ENCODE measurements at regions not wholly inside any gene's neighbourhood (a gene's known extent, or its start where the extent isn't known, plus 50 kb on each side); places are given as distances from the start of the nearest gene placed in this dataset.

- no peak for TF ChIP-seq CTCF (conservative IDR thresholded peaks at IDR 0.05)
- Histone ChIP-seq H3K36me3 (ENCODE audit: control insufficient read depth, insufficient read depth, low read length) (no peaks in the 10 kb centered on the region), H3K4me1 (ENCODE audit: control insufficient read depth, insufficient read depth, low read length) (no peaks in the 10 kb centered on the region), H3K9ac (ENCODE audit: extremely low read depth, low read length, poor library complexity, severe bottlenecking) (no peak overlapping the region), H3K27ac (ENCODE audit: low read depth, low read length) (no peak overlapping the region), H3K9me3 (ENCODE audit: control insufficient read depth, low read length) (no peaks in the 10 kb centered on the region), H3K4me3 (ENCODE audit: low read length) (no peak overlapping the region), H3K27me3 (ENCODE audit: control insufficient read depth, insufficient read depth, low read length, poor library complexity, severe bottlenecking) (no peaks in the 10 kb centered on the region)
- Mint-ChIP-seq H3K9me3 (no peaks in the 10 kb centered on the region), H3K27ac (no peak overlapping the region), H3K4me3 (no peak overlapping the region), H3K36me3 (ENCODE audit: low read depth) (no peaks in the 10 kb centered on the region), H3K27me3 (ENCODE audit: insufficient read depth) (no peaks in the 10 kb centered on the region), H3K4me1 (no peaks in the 10 kb centered on the region)
- DNase-seq: no peak
- WGBS, 2 experiments (ENCODE audit: insufficient coverage in 1 of 2, insufficient read length in 1 of 2): 75 to 99% methylated on average over 1 to 2 of the region's 2 CpGs
Observed at GRCh38 chr2:163046615-163047014, 208.0 kb upstream of the KCNH7 start.

GRCh38 chr2:163045830-163046229, 207.3 kb upstream of the KCNH7 start:
- Mint-ChIP-seq H3K4me3 (no peak overlapping the region), H3K27me3 (ENCODE audit: insufficient read depth) (no peaks in the 10 kb centered on the region), H3K4me1 (no peaks in the 10 kb centered on the region), H3K27ac (no peak overlapping the region), H3K9me3 (no peaks in the 10 kb centered on the region), H3K36me3 (ENCODE audit: low read depth) (no peaks in the 10 kb centered on the region)
- Histone ChIP-seq H3K9ac (ENCODE audit: extremely low read depth, low read length, poor library complexity, severe bottlenecking) (no peak overlapping the region), H3K27me3 (ENCODE audit: control insufficient read depth, insufficient read depth, low read length, poor library complexity, severe bottlenecking) (no peaks in the 10 kb centered on the region), H3K9me3 (ENCODE audit: control insufficient read depth, low read length) (no peaks in the 10 kb centered on the region), H3K4me1 (ENCODE audit: control insufficient read depth, insufficient read depth, low read length) (no peaks in the 10 kb centered on the region), H3K36me3 (ENCODE audit: control insufficient read depth, insufficient read depth, low read length) (no peaks in the 10 kb centered on the region), H3K4me3 (ENCODE audit: low read length) (no peak overlapping the region), H3K27ac (ENCODE audit: low read depth, low read length) (no peak overlapping the region)
- WGBS, 2 experiments (ENCODE audit: insufficient coverage in 1 of 2, insufficient read length in 1 of 2): 81 to 85% methylated on average over 2 of the region's 2 CpGs
- no peak for DNase-seq
- no peak for TF ChIP-seq CTCF (conservative IDR thresholded peaks at IDR 0.05)

- no peaks in the 10 kb centered on the region for H3K36me3 ChIP-seq (ENCODE audit: control insufficient read depth, insufficient read depth, low read length)
- no peak overlapping the region for H3K9ac ChIP-seq (ENCODE audit: extremely low read depth, low read length, poor library complexity, severe bottlenecking)
- no peaks in the 10 kb centered on the region for H3K9me3 ChIP-seq (ENCODE audit: control insufficient read depth, low read length)
- no peaks in the 10 kb centered on the region for H3K9me3 Mint-ChIP-seq
- H3K4me1 ChIP-seq (ENCODE audit: control insufficient read depth, insufficient read depth, low read length): no peaks in the 10 kb centered on the region
- no peaks in the 10 kb centered on the region for H3K36me3 Mint-ChIP-seq (ENCODE audit: low read depth)
- no peaks in the 10 kb centered on the region for H3K27me3 ChIP-seq (ENCODE audit: control insufficient read depth, insufficient read depth, low read length, poor library complexity, severe bottlenecking)
- DNase-seq: no peak
- no peak overlapping the region for H3K27ac ChIP-seq (ENCODE audit: low read depth, low read length)
- WGBS, 2 experiments (ENCODE audit: insufficient coverage in 1 of 2, insufficient read length in 1 of 2): 87% methylated on average over 3 of the region's 3 CpGs; no CpG with 5 or more reads in 1 of the 2 experiments
- no peaks in the 10 kb centered on the region for H3K4me1 Mint-ChIP-seq
- H3K27ac Mint-ChIP-seq: no peak overlapping the region
- no peaks in the 10 kb centered on the region for H3K27me3 Mint-ChIP-seq (ENCODE audit: insufficient read depth)
- H3K4me3 ChIP-seq (ENCODE audit: low read length): no peak overlapping the region
- TF ChIP-seq CTCF (conservative IDR thresholded peaks at IDR 0.05): no peak
- H3K4me3 Mint-ChIP-seq: no peak overlapping the region
Observed at GRCh38 chr2:163044114-163044513, 205.5 kb upstream of the KCNH7 start.

All from endodermal cell (in vitro differentiated cells).